GM23338 (cell line): ENCODE measurements at regions not wholly inside any gene's neighbourhood (a gene's known extent, or its start where the extent isn't known, plus 50 kb on each side); places are given as distances from the start of the nearest gene placed in this dataset.

Source experiments
- ATAC-seq: fragments of 200-7000 bp; cut with Tn5 transposase; 3 replicates; pipeline ENCODE4 v1.9.1; 2020
- DNase-seq: peaks from one replicate; pipeline ENCODE4 v3.0.0-alpha.2; 2015; ENCODE audit warnings: low spot score
- H2AFZ ChIP-seq: fragments of 200-600 bp; sonication (generic); 2 replicates; pipeline ENCODE4 v1.8.0; 2016; ENCODE audit warnings: antibody characterized with exemption, mild to moderate bottlenecking, moderate library complexity
- H3F3A ChIP-seq: fragments of 200-600 bp; sonication (generic); replicated peaks from 2 replicates; pipeline ENCODE4 v1.8.0; 2017; ENCODE audit warnings: antibody characterized with exemption, mixed run types, low read depth
- H3K27ac ChIP-seq: fragments of 200-600 bp; sonication (generic); 2 replicates; pipeline ENCODE4 v1.6.1; 2016; ENCODE audit warnings: low read depth
- H3K27me3 ChIP-seq: fragments of 200-600 bp; sonication (generic); 2 replicates; pipeline ENCODE4 v1.8.0; 2016; ENCODE audit warnings: mild to moderate bottlenecking, mixed run types, moderate library complexity; ENCODE audit not compliant: insufficient read depth
- H3K36me3 ChIP-seq: fragments of 200-600 bp; sonication (generic); 2 replicates; pipeline ENCODE4 v1.8.0; 2016; ENCODE audit warnings: mild to moderate bottlenecking; ENCODE audit not compliant: insufficient read depth
- H3K4me1 ChIP-seq: fragments of 200-600 bp; sonication (generic); 2 replicates; pipeline ENCODE4 v1.8.0; 2016; ENCODE audit warnings: mild to moderate bottlenecking, moderate library complexity; ENCODE audit not compliant: insufficient read depth
- H3K4me2 ChIP-seq: fragments of 200-600 bp; sonication (generic); 2 replicates; pipeline ENCODE4 v1.7.1; 2017; ENCODE audit warnings: mixed run types
- H3K4me3 ChIP-seq: fragments of 200-600 bp; sonication (generic); 2 replicates; pipeline ENCODE4 v1.6.1; 2016; ENCODE audit warnings: mixed run types
- H3K79me2 ChIP-seq: fragments of 200-600 bp; sonication (generic); replicated peaks from 2 replicates; pipeline ENCODE4 v1.8.0; 2017; ENCODE audit warnings: mild to moderate bottlenecking; ENCODE audit not compliant: insufficient read depth
- H3K9me2 ChIP-seq: fragments of 200-600 bp; sonication (generic); 2 replicates; pipeline ENCODE4 v1.8.0; 2017; ENCODE audit not compliant: insufficient read depth
- H4K20me1 ChIP-seq: fragments of 200-600 bp; sonication (generic); replicated peaks from 2 replicates; pipeline ENCODE4 v1.8.0; 2017; ENCODE audit warnings: mild to moderate bottlenecking; ENCODE audit not compliant: insufficient read depth
- H3K27ac Mint-ChIP-seq: 2 replicates; pipeline ENCODE4 v1.8.0; 2020; ENCODE audit warnings: inconsistent platforms, mild to moderate bottlenecking, moderate library complexity, mixed read lengths
- H3K27me3 Mint-ChIP-seq: 3 replicates; pipeline ENCODE4 v1.8.0; 2022; ENCODE audit warnings: low read depth, mild to moderate bottlenecking, moderate library complexity, mixed read lengths, inconsistent platforms; ENCODE audit not compliant: insufficient read depth, poor library complexity
- H3K36me3 Mint-ChIP-seq: 3 replicates; pipeline ENCODE4 v1.8.0; 2021; ENCODE audit warnings: low read depth, mild to moderate bottlenecking, inconsistent platforms, moderate library complexity, mixed read lengths
- H3K4me1 Mint-ChIP-seq: 3 replicates; pipeline ENCODE4 v1.8.0; 2020; ENCODE audit warnings: mild to moderate bottlenecking, inconsistent platforms, mixed read lengths
- H3K4me3 Mint-ChIP-seq: 3 replicates; pipeline ENCODE4 v1.8.0; 2021; ENCODE audit warnings: moderate library complexity, mild to moderate bottlenecking, inconsistent platforms, mixed read lengths
- H3K9me3 Mint-ChIP-seq: 3 replicates; pipeline ENCODE4 v1.8.0; 2020; ENCODE audit warnings: moderate library complexity, mild to moderate bottlenecking, inconsistent platforms, mixed read lengths
- CREB1 ChIP-seq: fragments of 250-450 bp; sonication (Bioruptor Pico); IDR thresholded peaks from 2 replicates; pipeline ENCODE4 v1.5.0; 2020; ENCODE audit warnings: low read depth, mild to moderate bottlenecking, moderate library complexity
- CTCF ChIP-seq, 2 experiments: fragments of 200-600 bp in 1 of 2; sonication (generic) in 1 of 2; conservative IDR thresholded peaks; 2 replicates each; pipeline versions ENCODE4 v1.5.1 to v1.6.1; 2016 to 2017; ENCODE audit warnings: antibody characterized with exemption in 2 of 2, low read depth in 2 of 2, mild to moderate bottlenecking in 2 of 2, moderate library complexity in 1 of 2
- ETS1 ChIP-seq: IDR thresholded peaks from 2 replicates; pipeline ENCODE4 v1.6.1; 2016; ENCODE audit warnings: antibody characterized with exemption
- EZH2phosphoT487 ChIP-seq: fragments of 200-600 bp; sonication (generic); IDR thresholded peaks from one replicate; pipeline ENCODE4 v1.8.1; 2018; ENCODE audit warnings: antibody characterized with exemption; ENCODE audit not compliant: unreplicated experiment
- JUNB ChIP-seq: IDR thresholded peaks from one replicate; pipeline ENCODE4 v1.6.1; 2016; ENCODE audit warnings: antibody characterized with exemption; ENCODE audit not compliant: unreplicated experiment
- NANOG ChIP-seq: IDR thresholded peaks from 2 replicates; pipeline ENCODE4 v1.6.1; 2016; ENCODE audit warnings: antibody characterized with exemption, borderline replicate concordance
- STAT1 ChIP-seq: IDR thresholded peaks from one replicate; pipeline ENCODE4 v1.6.1; 2016; ENCODE audit warnings: antibody characterized with exemption; ENCODE audit not compliant: unreplicated experiment
- ZNF114 ChIP-seq: fragments of 250-450 bp; sonication (Bioruptor Pico); IDR thresholded peaks from 2 replicates; pipeline ENCODE4 v1.5.0; 2020; ENCODE audit warnings: mild to moderate bottlenecking, moderate library complexity
- ZNF331 ChIP-seq: fragments of 250-450 bp; sonication (Bioruptor Pico); IDR thresholded peaks from 2 replicates; pipeline ENCODE4 v1.5.0; 2020; ENCODE audit warnings: low read depth, mild to moderate bottlenecking, moderate library complexity
- TF ChIP-seq, protein P1 (sequence below): fragments of 250-450 bp; sonication (Bioruptor Pico); IDR thresholded peaks from 2 replicates; pipeline ENCODE4 v1.5.0; 2020; ENCODE audit warnings: mild to moderate bottlenecking, moderate library complexity
- TF ChIP-seq, protein P2 (sequence below): IDR thresholded peaks from one replicate; pipeline ENCODE4 v1.6.1; 2018; ENCODE audit warnings: antibody characterized with exemption; ENCODE audit not compliant: unreplicated experiment

- H3K79me2 ChIP-seq = no peaks in the 10 kb centered on the region
- peaks cover 35% of the 10 kb centered on the region for H3K4me1 Mint-ChIP-seq
- H2AFZ ChIP-seq = no peak overlapping the region
- H3F3A ChIP-seq = no peaks in the 10 kb centered on the region
- no peaks in the 10 kb centered on the region for H3K9me2 ChIP-seq
- no peaks in the 10 kb centered on the region for H4K20me1 ChIP-seq
- H3K36me3 ChIP-seq = no peaks in the 10 kb centered on the region
- TF ChIP-seq CTCF (conservative IDR thresholded peaks at IDR 0.05; ENCODE audit: low read depth in 2 of 2) = no peak
- no peak for TF ChIP-seq ZNF114
- TF ChIP-seq NANOG = no peak
- TF ChIP-seq, protein P1, sequence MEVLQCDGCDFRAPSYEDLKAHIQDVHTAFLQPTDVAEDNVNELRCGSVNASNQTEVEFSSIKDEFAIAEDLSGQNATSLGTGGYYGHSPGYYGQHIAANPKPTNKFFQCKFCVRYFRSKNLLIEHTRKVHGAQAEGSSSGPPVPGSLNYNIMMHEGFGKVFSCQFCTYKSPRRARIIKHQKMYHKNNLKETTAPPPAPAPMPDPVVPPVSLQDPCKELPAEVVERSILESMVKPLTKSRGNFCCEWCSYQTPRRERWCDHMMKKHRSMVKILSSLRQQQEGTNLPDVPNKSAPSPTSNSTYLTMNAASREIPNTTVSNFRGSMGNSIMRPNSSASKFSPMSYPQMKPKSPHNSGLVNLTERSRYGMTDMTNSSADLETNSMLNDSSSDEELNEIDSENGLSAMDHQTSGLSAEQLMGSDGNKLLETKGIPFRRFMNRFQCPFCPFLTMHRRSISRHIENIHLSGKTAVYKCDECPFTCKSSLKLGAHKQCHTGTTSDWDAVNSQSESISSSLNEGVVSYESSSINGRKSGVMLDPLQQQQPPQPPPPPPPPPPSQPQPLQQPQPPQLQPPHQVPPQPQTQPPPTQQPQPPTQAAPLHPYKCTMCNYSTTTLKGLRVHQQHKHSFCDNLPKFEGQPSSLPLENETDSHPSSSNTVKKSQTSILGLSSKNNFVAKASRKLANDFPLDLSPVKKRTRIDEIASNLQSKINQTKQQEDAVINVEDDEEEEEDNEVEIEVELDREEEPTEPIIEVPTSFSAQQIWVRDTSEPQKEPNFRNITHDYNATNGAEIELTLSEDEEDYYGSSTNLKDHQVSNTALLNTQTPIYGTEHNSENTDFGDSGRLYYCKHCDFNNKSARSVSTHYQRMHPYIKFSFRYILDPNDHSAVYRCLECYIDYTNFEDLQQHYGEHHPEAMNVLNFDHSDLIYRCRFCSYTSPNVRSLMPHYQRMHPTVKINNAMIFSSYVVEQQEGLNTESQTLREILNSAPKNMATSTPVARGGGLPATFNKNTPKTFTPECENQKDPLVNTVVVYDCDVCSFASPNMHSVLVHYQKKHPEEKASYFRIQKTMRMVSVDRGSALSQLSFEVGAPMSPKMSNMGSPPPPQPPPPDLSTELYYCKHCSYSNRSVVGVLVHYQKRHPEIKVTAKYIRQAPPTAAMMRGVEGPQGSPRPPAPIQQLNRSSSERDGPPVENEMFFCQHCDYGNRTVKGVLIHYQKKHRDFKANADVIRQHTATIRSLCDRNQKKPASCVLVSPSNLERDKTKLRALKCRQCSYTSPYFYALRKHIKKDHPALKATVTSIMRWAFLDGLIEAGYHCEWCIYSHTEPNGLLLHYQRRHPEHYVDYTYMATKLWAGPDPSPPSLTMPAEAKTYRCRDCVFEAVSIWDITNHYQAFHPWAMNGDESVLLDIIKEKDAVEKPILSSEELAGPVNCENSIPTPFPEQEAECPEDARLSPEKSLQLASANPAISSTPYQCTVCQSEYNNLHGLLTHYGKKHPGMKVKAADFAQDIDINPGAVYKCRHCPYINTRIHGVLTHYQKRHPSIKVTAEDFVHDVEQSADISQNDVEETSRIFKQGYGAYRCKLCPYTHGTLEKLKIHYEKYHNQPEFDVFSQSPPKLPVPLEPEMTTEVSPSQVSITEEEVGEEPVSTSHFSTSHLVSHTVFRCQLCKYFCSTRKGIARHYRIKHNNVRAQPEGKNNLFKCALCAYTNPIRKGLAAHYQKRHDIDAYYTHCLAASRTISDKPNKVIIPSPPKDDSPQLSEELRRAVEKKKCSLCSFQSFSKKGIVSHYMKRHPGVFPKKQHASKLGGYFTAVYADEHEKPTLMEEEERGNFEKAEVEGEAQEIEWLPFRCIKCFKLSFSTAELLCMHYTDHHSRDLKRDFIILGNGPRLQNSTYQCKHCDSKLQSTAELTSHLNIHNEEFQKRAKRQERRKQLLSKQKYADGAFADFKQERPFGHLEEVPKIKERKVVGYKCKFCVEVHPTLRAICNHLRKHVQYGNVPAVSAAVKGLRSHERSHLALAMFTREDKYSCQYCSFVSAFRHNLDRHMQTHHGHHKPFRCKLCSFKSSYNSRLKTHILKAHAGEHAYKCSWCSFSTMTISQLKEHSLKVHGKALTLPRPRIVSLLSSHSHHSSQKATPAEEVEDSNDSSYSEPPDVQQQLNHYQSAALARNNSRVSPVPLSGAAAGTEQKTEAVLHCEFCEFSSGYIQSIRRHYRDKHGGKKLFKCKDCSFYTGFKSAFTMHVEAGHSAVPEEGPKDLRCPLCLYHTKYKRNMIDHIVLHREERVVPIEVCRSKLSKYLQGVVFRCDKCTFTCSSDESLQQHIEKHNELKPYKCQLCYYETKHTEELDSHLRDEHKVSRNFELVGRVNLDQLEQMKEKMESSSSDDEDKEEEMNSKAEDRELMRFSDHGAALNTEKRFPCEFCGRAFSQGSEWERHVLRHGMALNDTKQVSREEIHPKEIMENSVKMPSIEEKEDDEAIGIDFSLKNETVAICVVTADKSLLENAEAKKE (CRISPR knock-in tag) = no peak
- TF ChIP-seq JUNB = no peak
- TF ChIP-seq ZNF331 = no peak
- TF ChIP-seq CREB1 (CRISPR knock-in tag) = no peak
- TF ChIP-seq ETS1 = no peak
- TF ChIP-seq, protein P2, sequence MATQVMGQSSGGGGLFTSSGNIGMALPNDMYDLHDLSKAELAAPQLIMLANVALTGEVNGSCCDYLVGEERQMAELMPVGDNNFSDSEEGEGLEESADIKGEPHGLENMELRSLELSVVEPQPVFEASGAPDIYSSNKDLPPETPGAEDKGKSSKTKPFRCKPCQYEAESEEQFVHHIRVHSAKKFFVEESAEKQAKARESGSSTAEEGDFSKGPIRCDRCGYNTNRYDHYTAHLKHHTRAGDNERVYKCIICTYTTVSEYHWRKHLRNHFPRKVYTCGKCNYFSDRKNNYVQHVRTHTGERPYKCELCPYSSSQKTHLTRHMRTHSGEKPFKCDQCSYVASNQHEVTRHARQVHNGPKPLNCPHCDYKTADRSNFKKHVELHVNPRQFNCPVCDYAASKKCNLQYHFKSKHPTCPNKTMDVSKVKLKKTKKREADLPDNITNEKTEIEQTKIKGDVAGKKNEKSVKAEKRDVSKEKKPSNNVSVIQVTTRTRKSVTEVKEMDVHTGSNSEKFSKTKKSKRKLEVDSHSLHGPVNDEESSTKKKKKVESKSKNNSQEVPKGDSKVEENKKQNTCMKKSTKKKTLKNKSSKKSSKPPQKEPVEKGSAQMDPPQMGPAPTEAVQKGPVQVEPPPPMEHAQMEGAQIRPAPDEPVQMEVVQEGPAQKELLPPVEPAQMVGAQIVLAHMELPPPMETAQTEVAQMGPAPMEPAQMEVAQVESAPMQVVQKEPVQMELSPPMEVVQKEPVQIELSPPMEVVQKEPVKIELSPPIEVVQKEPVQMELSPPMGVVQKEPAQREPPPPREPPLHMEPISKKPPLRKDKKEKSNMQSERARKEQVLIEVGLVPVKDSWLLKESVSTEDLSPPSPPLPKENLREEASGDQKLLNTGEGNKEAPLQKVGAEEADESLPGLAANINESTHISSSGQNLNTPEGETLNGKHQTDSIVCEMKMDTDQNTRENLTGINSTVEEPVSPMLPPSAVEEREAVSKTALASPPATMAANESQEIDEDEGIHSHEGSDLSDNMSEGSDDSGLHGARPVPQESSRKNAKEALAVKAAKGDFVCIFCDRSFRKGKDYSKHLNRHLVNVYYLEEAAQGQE = no peak
- no peak for TF ChIP-seq EZH2phosphoT487
- no peak for TF ChIP-seq STAT1
- no peak overlapping the region for H3K4me2 ChIP-seq
- peaks cover 7% of the 10 kb centered on the region for H3K27me3 Mint-ChIP-seq
- H3K4me1 ChIP-seq = peaks cover 24% of the 10 kb centered on the region
- no peak overlapping the region for H3K27ac Mint-ChIP-seq
- no peaks in the 10 kb centered on the region for H3K9me3 Mint-ChIP-seq
- H3K36me3 Mint-ChIP-seq = no peaks in the 10 kb centered on the region; the same call in 2 of the 3 replicates
- ATAC-seq = no peak
- H3K4me3 ChIP-seq = no peak overlapping the region
- H3K4me3 Mint-ChIP-seq = no peak overlapping the region
- no peak overlapping the region for H3K27ac ChIP-seq
- no peak for DNase-seq
- H3K27me3 ChIP-seq = no peaks in the 10 kb centered on the region
Observed at GRCh38 chr19:28497887-28498286, 715.1 kb downstream of the UQCRFS1 start.
